NCI-H128 (cell line): ENCODE measurements at regions not wholly inside any gene's neighbourhood (a gene's known extent, or its start where the extent isn't known, plus 50 kb on each side); places are given as distances from the start of the nearest gene placed in this dataset.

Experiments used
- DNase-seq: peaks from one replicate; lab custom pipeline; 2025; ENCODE audit not compliant: unreplicated experiment; lab: John Stamatoyannopoulos, UW

DNA sequence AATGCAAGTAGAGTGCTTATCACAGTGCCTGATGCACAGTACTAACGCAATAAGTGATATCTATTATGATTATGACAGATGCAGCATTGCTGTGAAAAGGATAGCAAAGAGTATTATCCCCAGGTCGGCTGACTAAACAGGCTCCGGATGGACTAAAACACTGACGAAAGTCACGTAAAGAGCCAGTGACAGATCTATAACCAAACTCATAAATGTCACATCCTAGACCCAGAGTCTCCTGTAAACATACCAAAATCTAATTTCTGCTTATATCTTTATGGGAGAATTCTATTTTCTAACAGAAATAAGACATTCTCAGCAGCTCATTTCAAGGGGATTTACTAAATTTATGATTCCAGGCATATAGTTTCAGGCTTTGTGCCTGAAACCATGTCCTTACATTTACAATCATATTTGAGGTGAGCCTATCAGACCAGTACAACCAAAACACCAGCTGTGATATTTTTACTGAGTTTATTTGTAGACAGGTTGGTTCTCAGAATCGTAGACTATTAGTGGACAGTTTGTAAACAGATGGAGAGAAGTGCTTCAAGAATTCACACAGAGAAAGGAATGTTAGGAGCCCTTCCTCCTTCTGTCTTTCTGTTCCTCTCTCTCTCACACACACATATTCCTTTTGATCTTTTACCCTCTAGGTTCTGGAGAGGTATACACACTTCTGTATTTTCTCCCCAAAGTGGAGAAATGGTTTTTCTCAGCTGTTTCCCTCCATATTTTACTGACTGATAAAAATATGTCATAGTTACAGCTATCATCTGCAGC lies 52.4 kb upstream of the WDR26 start:
- DNase-seq, result no peak

DNA sequence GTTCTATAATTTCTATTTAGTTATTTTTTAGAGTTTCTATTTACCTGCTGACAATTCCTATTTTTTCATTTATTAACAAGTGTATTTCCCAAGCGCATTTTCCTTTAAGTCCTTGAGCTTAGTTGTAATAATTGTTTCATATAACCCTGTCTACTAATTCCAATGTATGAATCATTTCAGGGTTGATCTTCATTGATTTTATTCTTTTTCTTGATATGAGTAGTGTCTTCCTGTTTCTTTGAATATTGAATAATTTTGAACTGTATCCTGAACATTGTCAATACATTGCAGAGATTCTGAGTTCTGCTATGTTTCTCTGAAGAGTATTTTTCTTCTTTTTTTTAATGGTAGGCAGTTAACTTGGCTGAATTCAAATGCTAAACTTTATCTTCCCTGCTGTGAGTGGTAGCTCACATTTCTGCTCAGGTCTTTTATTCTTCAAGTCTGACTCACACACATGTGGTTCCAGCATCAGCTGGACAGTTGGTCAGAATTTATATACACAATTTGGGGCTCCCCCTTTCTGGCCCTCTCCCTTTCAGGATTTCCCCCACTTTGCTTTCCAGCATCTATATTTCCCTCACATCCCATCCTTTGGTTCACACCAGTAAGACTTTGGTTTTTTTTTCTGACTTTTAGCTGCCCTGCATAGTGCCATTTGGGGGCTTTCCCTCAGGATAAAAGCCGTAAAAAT lies 54.4 kb upstream of the WDR26 start:
- no peak for DNase-seq

DNA sequence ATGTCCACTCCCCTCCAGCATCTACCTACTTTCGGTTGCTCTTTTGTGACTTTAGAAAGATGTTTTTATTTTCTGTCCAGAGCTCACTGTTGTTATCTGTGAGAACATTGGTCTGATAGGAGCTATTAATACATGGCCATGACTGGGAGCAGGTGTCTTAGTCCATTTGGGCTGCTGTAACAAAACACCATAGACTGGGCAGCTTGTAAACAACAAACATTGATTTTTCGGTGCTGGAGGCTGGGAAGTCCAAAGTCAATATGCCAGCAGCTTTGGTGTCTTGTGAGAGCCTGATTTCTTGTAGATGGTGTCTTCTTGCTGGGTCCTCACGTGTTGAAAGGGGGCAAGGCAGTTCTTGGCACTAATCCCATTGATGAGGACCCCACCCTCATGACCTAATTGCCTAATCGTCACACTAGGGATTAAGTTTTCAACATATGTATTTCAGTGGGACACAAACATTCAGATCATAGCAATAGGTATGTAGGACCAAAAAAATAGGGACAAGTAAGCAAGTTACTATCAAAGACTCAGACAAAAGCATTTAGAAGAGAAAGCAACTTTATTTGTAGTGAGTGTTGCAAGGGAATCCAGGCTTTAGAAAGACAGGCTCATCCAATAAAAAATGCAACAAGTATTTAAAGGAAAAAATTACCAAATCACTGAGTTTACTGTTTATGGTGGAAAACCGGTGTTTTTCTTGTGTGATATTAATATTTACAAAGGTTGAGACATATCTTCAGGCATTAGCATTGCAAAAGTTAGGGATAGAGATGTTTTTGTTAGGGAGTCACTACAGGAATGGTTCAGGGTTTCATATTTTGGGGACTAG lies 55.2 kb upstream of the WDR26 start:
- DNase-seq, result no peak

DNA sequence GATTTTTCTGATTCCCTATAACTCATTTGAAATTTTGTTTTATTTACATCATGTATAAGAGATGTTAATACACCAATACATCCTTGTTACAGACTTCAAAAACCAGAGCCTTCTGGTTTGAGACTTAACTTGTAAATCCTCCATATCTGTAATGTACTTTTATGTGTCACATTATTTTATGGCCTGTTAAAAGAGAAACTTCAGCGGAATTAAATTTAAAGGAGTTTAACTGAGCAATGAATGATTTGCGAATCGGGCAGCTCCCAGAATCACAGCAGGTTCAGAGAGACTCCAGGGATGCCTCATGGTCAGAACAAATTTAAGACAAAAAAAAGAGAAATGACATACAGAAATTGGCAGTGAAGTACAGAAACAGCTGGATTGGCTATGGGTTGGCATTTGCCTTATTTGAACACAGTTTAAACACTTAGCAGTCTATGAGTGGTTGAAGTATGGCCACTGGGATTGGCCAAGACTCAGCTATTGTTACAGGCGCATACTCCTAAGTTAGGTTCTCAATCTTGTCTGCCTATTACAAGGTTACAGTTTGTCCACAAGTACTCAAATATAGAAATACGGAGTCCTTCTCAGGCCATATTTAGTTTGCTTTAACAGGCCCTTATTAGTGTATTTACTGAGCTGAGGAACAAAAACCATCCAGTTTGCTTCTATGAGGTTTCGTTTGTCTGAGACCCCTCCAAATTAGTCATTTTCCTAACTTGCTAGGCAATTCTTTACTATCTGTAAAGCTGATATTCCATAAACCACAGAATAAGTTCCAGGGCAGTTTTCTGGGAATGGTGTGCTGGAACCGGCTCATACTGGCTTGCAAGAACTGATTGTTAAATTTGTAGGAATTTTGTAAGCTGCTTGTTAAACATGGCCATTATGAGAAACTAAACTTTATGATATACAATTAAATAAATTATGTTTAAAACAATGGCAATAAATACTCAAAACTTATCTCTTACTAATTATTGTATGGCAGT lies 56.2 kb upstream of the WDR26 start:
- no peak for DNase-seq

DNA sequence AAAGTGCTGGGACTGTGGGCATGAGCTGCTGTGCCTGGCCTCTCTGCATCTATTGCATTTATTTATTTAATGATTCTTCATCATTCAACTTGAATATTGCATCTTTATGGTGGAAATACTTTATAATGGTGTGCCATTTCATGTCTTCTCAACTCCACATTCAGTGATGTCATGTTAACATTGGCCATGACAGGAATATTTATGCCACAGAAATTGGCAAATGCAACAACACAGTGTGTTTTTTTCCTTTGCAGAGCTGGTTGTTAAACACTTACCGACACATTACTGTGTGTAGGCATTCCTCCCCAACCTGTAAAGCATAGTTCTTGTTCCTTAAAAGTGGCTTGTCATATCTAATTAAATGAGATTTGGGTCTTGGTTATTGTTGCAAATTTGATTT lies 57.4 kb upstream of the WDR26 start:
- no peak for DNase-seq

DNA sequence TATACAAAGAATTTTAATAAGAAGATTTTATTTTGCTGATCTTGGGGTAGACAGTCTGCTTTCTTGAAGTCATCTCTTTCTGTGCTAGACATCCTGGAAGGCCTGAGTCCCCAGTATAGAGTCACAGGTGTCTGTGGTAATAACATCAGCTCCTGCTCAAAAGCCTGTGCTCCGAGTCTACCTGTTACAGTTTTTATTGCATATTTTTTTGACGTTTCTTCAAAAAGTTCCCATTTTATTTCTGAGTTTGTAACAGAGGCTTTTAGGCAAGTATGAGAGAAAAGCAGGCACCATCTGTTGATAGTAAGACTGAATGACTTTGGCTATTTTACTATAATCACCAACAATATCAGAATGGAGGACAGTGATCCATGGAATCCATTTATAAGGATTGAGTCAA lies 58.0 kb upstream of the WDR26 start:
- no peak for DNase-seq

DNA sequence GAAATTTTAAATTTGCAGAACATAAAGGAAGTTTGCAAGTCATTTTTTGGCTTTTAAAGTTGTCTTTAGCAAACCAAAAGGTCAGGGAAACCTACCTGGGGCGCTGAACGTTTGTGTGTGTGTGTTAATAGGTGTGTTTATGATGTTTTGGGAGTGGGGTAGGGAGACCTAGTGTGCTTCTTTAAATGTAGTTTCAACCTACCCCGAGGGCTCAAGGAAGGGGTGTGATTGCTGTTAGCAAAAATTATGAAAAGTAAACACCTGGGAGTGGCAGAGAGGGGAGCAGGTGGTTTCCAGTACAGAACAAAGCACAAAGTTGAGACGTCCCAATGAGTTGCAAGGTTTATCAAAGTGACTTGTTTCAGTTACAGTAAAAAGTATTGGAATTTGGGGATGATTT lies 58.7 kb upstream of the WDR26 start:
- no peak for DNase-seq

DNA sequence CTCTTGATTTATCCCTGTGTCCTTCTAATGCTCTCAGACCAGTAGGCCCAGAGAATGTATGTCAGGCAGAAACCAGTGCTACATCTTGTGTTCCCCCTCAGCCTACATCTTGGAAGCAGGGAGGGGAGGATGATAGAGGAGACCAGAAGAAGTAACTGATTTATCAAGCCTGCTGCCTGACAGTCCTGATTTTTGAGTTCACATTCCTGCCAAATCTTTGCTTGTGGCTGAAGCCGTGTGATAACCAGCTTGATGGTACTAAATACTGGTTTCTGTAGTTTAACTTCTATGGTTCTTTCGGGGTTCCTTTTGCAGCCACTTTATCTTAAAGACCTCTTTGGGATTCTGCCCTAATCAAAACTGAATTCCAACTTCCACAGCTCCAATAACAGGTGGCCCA lies 59.7 kb upstream of the WDR26 start:
- no peak for DNase-seq

DNA sequence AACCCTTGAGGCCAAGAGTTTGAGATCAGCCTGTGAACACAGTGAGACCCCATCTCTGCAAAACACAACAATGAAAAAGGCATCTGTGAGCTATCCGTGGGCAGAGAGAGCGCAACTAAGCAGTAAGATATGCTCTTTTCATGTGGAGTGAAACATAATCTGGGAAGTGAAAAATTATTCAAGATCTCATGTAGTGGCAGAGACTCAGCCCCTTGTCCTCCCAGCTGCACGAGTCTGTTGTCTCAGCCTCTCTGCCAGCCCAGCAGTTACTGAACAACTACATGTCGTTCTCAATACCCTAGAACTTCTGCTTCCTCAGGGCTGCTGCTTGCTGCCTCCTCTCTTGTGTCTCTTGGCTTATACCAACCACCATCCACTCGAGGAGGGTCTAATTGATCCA lies 61.3 kb upstream of the WDR26 start:
- DNase-seq, result no peak

DNA sequence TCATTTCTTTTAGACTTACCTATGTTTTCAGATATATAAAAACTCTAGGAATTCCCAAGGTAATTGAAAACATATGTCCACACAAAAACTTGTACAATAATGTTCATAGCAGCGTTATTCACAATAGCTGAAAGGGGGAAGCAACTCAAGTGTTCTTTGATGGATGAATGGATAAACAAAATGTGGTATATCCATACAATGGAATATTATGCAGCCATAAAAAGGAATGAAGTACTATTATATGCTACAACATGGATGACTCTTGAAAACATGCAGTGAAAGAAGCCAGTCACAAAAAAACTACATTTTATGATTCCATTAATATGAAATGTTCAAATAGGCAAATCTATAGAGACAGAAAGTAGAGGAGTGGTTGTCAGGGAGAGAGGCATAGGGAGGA lies 62.2 kb upstream of the WDR26 start:
- no peak for DNase-seq

DNA sequence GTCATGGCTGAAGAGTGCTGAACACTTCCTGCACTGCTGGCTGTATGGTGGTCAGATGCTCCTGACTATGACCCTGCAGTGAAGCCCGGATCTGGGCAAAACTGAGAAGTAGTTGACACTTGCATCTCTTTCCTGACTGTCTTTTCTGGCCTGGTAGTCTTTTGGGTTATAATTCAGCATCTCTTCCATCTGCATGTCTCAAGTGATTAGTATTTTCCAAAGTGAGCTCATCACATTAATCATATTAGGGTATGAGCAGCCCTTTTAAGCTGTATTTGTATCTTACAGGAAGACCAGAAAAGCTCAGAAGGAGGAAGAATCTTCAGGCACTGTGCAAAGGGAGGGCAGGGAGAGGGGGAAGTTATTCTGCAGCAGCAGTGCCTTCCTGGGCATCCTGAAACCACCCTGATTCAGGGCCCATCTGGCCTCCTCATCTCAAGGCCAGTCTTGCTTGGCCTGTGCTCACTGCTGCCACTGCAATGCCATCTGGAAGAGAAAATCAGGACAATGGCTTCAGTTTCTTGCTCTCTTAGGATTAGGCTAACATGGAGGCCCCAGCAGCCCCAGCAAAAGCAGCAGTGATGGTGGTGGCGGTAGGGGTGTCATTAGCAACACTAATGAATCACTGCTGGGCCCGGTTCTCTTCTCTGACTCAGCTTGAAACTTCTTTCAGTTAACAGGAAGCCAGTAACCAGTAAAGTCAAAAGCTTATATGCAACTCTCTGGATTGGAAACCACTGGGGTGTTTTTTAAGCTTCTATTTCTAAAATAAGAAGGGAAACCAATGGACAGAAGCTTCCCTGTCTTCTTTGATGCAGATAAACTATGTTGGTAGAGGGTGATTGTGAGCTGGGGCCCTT lies 63.3 kb upstream of the WDR26 start:
- DNase-seq, result no peak

DNA sequence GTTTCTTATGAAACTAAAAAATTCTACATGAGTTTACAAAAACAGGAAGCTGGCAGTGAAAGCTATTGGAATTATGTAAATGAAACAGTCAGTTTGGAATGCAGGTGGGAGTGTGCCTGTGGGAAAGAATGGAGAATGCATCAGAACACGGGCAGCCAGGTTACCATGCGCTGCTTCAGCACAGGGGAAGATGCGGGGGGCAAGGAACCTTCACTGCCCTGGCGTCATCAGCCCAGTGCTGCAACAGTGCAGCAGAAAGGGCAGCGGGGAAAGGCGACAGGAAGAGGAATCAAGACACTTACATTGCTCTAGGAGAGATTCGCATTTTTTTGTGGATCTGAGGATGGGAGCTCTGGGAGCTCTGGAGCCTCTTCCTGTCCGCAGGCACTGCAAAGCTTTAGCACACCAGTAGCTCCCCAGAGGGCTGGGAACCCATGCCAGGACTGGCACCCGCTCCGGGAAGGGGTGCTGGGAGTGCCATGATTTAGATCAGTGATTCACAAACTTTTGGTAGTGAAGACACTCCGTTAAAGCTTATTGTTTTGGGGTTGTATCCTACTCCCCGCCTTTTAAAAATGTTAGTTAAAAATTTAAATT lies 64.1 kb upstream of the WDR26 start:
- DNase-seq, result no peak

DNA sequence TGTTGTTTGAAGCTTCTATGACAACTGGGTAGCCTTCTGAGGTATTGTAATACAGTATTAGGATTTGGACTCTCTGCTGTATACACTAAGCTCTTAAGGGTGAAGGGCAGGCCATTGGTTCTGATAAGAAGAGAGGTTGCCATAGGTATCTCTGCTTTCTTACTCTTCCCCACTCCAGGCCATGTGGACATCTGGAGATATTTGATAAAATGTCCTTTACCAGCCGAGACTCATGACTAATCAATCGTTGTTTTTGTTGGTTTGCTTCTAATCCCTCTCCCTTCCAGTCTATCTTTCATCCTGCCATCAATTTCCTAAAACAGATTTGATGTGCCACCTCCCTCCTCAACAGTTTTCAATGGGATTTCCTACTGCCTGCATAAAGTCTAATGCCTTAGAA lies 64.6 kb upstream of the WDR26 start:
- no peak for DNase-seq

DNA sequence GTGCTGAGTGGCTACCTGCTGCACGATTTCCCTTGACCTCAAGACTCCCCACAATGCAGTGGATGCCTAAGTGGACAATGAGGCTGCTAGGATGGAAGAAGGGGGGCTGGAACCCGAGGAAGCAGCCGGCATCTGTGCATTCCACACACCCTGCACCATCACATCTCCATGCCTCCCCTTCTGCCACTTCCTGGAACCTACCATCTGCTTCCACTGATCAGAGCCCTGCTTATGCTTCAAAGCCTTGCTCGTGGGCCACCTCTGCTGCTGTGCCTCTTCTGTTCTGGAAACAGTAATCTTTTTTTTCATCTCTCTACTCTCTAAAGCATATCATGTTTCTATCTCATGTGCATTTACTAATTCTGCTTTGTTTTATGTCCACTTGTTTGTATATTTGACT lies 66.2 kb upstream of the WDR26 start:
- DNase-seq, result no peak

DNA sequence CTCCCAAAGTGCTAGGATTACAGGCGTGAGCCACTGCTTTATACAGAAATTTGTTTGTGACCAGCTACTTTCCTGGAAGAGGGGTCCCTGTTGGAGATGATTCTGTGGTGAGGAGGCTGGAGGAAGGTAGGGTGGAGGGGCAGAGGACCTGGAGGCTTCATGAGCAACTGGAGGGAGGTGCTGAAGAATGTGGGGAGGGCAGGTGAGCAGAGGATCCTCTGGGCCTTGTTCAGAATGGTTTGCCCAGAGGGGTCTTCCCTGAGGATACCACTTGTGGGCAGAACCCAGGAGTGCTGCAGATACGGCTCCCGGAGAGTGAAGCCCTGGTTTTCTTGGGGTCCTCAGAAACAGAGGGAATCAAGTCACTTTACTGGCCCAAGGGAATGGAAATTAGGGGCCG lies 67.2 kb upstream of the WDR26 start:
- DNase-seq, result no peak

DNA sequence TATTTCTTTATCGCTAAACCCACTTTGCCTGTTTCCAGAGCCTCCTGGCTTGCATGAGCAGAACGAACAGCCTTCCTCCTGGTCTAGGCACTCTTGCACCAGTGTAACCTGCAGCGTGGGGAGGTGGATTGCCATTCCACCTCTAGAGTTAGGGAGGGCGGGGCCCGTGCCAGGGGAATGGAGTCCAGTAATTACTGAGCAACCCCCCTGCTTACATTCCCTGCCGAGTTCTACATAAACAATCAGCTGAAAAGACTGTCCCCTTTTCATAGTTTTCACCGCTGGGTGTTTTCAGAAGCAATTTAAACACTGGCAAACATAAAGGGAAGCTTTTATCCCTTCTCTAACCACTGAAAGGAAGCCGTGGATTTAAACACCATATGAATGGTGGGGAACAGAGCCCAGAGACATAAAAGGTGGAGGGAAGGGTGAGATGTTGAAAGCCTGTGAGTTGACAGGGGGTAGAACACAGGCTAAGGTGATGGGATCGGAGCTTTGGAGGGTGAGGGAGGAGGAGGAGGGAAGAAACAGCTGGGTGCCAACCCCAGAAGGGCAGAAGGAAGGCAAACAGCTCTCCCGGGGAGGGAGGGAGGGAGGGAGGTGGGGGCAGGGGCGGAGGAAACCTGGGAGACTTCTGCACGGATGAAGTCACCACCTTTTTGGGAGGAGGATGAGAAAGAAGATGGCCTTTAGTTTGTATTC lies 68.0 kb upstream of the WDR26 start:
- no peak for DNase-seq

DNA sequence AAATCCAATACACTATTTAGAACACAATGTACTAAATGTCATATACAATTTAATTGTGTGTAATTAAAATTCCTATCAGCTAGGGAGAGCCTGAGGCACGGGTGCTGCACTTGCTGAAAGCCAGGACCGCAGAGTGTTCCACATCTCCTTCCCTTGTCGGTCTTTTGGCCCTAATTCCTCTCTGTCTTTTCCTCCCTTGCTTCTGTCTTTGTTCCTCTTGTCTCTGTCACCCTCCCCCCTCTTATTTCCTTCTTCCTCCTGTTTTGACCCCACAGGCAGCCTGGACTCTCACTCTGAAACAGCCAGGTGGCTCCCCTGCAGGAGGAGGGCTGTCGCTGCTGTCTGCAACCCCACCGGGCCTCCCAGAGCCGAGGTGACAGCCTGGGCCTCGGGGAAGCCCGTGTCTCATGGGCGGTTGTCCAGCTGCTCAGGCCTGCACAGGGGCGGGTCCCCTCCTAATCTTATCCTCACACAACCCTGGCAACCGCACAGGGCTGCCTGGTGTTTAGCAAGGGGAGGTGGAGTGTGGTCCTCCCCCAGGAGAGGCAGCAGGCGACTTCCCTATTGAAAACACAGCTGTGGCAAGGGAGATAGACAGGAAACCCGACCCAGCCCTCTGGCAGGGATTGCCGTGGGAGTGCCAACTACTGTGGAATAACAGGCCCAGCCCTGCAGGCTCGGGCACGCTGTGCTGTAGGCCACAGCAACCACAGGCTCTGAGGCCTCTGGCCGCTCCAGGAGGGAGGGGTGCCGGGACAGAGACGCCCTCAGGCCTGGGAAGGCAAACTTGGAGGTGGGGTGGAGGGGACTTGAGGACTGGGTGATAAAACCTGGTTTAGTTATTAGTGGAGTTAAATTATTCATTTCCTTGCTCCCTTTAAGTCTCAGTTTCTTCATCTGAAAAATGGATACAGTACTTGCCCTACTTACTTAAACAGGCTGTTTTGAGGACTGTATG lies 68.8 kb upstream of the WDR26 start:
- peak; percentile 50 for DNase-seq
